Liver (tissue), 8 donors: ENCODE measurements at regions not wholly inside any gene's neighbourhood (a gene's known extent, or its start where the extent isn't known, plus 50 kb on each side); places are given as distances from the start of the nearest gene placed in this dataset.

Experiments
- DNase-seq: peaks from one replicate; pipeline ENCODE4 v3.0.0-alpha.2; 2017; ENCODE audit warnings: low spot score
- H3K27ac ChIP-seq, 2 donors: one replicate each; pipeline ENCODE4 v1.7.0; 2013; ENCODE audit warnings: inconsistent platforms in 2 of 2, low read length in 2 of 2, control low read depth in 1 of 2, low read depth in 1 of 2, mild to moderate bottlenecking in 1 of 2
- H3K27me3 ChIP-seq, 4 donors: one replicate each; pipeline versions ENCODE4 v1.6.1 to v1.7.0; 2013; ENCODE audit warnings: low read length in 3 of 4, inconsistent platforms in 1 of 4, mild to moderate bottlenecking in 1 of 4, moderate library complexity in 1 of 4; ENCODE audit not compliant: control insufficient read depth in 4 of 4, insufficient read depth in 4 of 4
- H3K36me3 ChIP-seq, 4 donors: one replicate each; pipeline versions ENCODE4 v1.6.1 to v1.7.0; 2013; ENCODE audit warnings: low read length in 3 of 4, mild to moderate bottlenecking in 3 of 4, low read depth in 1 of 4, moderate library complexity in 1 of 4; ENCODE audit not compliant: control insufficient read depth in 4 of 4, insufficient read depth in 3 of 4
- H3K4me1 ChIP-seq, 4 donors: one replicate each; pipeline versions ENCODE4 v1.6.1 to v1.7.0; 2013; ENCODE audit warnings: low read length in 3 of 4, mild to moderate bottlenecking in 3 of 4, moderate library complexity in 1 of 4; ENCODE audit not compliant: control insufficient read depth in 4 of 4, insufficient read depth in 4 of 4
- H3K4me3 ChIP-seq, 3 donors: one replicate each; pipeline versions ENCODE4 v1.6.1 to v1.7.0; 2013; ENCODE audit warnings: low read length in 3 of 3, control low read depth in 1 of 3, low read depth in 1 of 3, mild to moderate bottlenecking in 1 of 3
- H3K9ac ChIP-seq, 2 donors: one replicate each; pipeline ENCODE4 v1.7.0; 2013; ENCODE audit warnings: low read length in 2 of 2, mild to moderate bottlenecking in 2 of 2, moderate library complexity in 2 of 2, control low read depth in 1 of 2, low read depth in 1 of 2
- H3K9me3 ChIP-seq, 4 donors: one replicate each; pipeline versions ENCODE4 v1.6.1 to v1.7.0; 2013; ENCODE audit warnings: low read length in 3 of 4; ENCODE audit not compliant: control insufficient read depth in 4 of 4
- CTCF ChIP-seq: fragments of 150-350 bp; IDR thresholded peaks from 2 replicates; pipeline ENCODE4 v1.5.1; 2017; ENCODE audit warnings: improper control_type of control experiment, low read depth, low read length; ENCODE audit not compliant: missing input control
- EGR1 ChIP-seq, 2 donors: IDR thresholded peaks; 2 replicates each; pipeline ENCODE4 v1.6.1; 2016 to 2018; ENCODE audit warnings: antibody characterized with exemption in 2 of 2, low read depth in 2 of 2
- FOXA1 ChIP-seq: IDR thresholded peaks from 2 replicates; pipeline ENCODE4 v1.6.1; 2016; ENCODE audit warnings: antibody characterized with exemption
- FOXA2 ChIP-seq: IDR thresholded peaks from 2 replicates; pipeline ENCODE4 v1.6.1; 2016; ENCODE audit warnings: antibody characterized with exemption
- GABPA ChIP-seq, 2 donors: IDR thresholded peaks in 1 of 2; conservative IDR thresholded peaks in 1 of 2; 2 replicates each; pipeline ENCODE4 v1.6.1; 2016; ENCODE audit warnings: antibody characterized with exemption in 2 of 2, mild to moderate bottlenecking in 1 of 2, moderate library complexity in 1 of 2
- HNF4A ChIP-seq, 2 donors: conservative IDR thresholded peaks; 2 replicates each; pipeline ENCODE4 v1.6.1; 2016; ENCODE audit warnings: antibody characterized with exemption in 2 of 2, mild to moderate bottlenecking in 2 of 2
- HNF4G ChIP-seq: IDR thresholded peaks from 2 replicates; pipeline ENCODE4 v1.6.1; 2016; ENCODE audit warnings: antibody characterized with exemption
- JUND ChIP-seq, 2 donors: IDR thresholded peaks; 2 replicates each; pipeline ENCODE4 v1.6.1; 2016; ENCODE audit warnings: antibody characterized with exemption in 2 of 2
- NR2F2 ChIP-seq: IDR thresholded peaks from 2 replicates; pipeline ENCODE4 v1.6.1; 2016; ENCODE audit warnings: antibody characterized with exemption
- RAD21 ChIP-seq, 2 donors: IDR thresholded peaks; 2 replicates each; pipeline ENCODE4 v1.6.1; 2016; ENCODE audit warnings: antibody characterized with exemption in 2 of 2, mild to moderate bottlenecking in 2 of 2
- RXRA ChIP-seq, 2 donors: IDR thresholded peaks; 2 replicates each; pipeline ENCODE4 v1.6.1; 2017 to 2018; ENCODE audit warnings: antibody characterized with exemption in 2 of 2, mild to moderate bottlenecking in 1 of 2
- SP1 ChIP-seq: IDR thresholded peaks from 2 replicates; pipeline ENCODE4 v1.6.1; 2018; ENCODE audit warnings: antibody characterized with exemption, mild to moderate bottlenecking
- TAF1 ChIP-seq: conservative IDR thresholded peaks from 2 replicates; pipeline ENCODE4 v1.6.1; 2016; ENCODE audit warnings: antibody characterized with exemption, mild to moderate bottlenecking
- WGBS: extraction: QIAGEN DNeasy Blood & Tissue Kit; methylation state at CpG from one replicate; pipeline ENCODE4 v1.1.7; 2013; 5-methylcytosine and 5-hydroxymethylcytosine counted together
- TF ChIP-seq, protein P1 (sequence below): IDR thresholded peaks from 2 replicates; pipeline ENCODE4 v1.6.1; 2016; ENCODE audit warnings: antibody characterized with exemption, mild to moderate bottlenecking
- TF ChIP-seq, protein P2 (sequence below): IDR thresholded peaks from 2 replicates; pipeline ENCODE4 v1.6.1; 2016; ENCODE audit warnings: antibody characterized with exemption
- TF ChIP-seq, protein P3 (sequence below): IDR thresholded peaks from 2 replicates; pipeline ENCODE4 v1.6.1; 2016; ENCODE audit warnings: antibody characterized with exemption
- donor health status: healthy.
- donor health status: healthy.
- donor health status: healthy.
- donor health status: healthy.
- donor health status: healthy.

- H3K27ac ChIP-seq: no peak overlapping the region
- no peaks in the 10 kb centered on the region for H3K36me3 ChIP-seq
- WGBS: 57% methylated on average over 4 of the region's 4 CpGs
- H3K27me3 ChIP-seq: no peaks in the 10 kb centered on the region
- no peak for TF ChIP-seq JUND (IDR thresholded peaks at IDR 0.05)
- TF ChIP-seq RXRA (IDR thresholded peaks at IDR 0.05): no peak
- TF ChIP-seq HNF4G: no peak
- TF ChIP-seq, protein P1, sequence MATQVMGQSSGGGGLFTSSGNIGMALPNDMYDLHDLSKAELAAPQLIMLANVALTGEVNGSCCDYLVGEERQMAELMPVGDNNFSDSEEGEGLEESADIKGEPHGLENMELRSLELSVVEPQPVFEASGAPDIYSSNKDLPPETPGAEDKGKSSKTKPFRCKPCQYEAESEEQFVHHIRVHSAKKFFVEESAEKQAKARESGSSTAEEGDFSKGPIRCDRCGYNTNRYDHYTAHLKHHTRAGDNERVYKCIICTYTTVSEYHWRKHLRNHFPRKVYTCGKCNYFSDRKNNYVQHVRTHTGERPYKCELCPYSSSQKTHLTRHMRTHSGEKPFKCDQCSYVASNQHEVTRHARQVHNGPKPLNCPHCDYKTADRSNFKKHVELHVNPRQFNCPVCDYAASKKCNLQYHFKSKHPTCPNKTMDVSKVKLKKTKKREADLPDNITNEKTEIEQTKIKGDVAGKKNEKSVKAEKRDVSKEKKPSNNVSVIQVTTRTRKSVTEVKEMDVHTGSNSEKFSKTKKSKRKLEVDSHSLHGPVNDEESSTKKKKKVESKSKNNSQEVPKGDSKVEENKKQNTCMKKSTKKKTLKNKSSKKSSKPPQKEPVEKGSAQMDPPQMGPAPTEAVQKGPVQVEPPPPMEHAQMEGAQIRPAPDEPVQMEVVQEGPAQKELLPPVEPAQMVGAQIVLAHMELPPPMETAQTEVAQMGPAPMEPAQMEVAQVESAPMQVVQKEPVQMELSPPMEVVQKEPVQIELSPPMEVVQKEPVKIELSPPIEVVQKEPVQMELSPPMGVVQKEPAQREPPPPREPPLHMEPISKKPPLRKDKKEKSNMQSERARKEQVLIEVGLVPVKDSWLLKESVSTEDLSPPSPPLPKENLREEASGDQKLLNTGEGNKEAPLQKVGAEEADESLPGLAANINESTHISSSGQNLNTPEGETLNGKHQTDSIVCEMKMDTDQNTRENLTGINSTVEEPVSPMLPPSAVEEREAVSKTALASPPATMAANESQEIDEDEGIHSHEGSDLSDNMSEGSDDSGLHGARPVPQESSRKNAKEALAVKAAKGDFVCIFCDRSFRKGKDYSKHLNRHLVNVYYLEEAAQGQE: no peak
- no peak for TF ChIP-seq GABPA (IDR thresholded peaks at IDR 0.05 in 1 of 2, conservative IDR thresholded peaks at IDR 0.05 in 1 of 2)
- TF ChIP-seq FOXA2: no peak
- TF ChIP-seq EGR1 (IDR thresholded peaks at IDR 0.05; ENCODE audit: low read depth in 2 of 2): no peak
- no peak for TF ChIP-seq NR2F2
- no peak for TF ChIP-seq HNF4A (conservative IDR thresholded peaks at IDR 0.05)
- TF ChIP-seq TAF1: no peak
- TF ChIP-seq, protein P2, sequence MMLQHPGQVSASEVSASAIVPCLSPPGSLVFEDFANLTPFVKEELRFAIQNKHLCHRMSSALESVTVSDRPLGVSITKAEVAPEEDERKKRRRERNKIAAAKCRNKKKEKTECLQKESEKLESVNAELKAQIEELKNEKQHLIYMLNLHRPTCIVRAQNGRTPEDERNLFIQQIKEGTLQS: no peak
- no peak for DNase-seq
- no peak overlapping the region for H3K9ac ChIP-seq
- no peaks in the 10 kb centered on the region for H3K9me3 ChIP-seq
- H3K4me1 ChIP-seq: no peaks in the 10 kb centered on the region
- no peak overlapping the region for H3K4me3 ChIP-seq
These were observed 98.2 kb downstream of the SLC35B3 start for GRCh38 chr6:8337147-8337546.

GRCh38 chr6:8336406-8337057 is 98.8 kb downstream of the SLC35B3 start:
- 78% methylated on average over 11 of the region's 11 CpGs for WGBS
- DNase-seq: no peak
- H3K27me3 ChIP-seq: no peaks in the 10 kb centered on the region
- no peaks in the 10 kb centered on the region for H3K9me3 ChIP-seq
- H3K27ac ChIP-seq: no peak overlapping the region
- no peak overlapping the region for H3K4me3 ChIP-seq
- H3K4me1 ChIP-seq: no peaks in the 10 kb centered on the region
- no peaks in the 10 kb centered on the region for H3K36me3 ChIP-seq
- TF ChIP-seq JUND (IDR thresholded peaks at IDR 0.05): no peak
- no peak for TF ChIP-seq HNF4A (conservative IDR thresholded peaks at IDR 0.05)
- TF ChIP-seq, protein P3, sequence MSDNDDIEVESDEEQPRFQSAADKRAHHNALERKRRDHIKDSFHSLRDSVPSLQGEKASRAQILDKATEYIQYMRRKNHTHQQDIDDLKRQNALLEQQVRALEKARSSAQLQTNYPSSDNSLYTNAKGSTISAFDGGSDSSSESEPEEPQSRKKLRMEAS: no peak
- TF ChIP-seq FOXA2: no peak
- no peak for TF ChIP-seq TAF1
- H3K9ac ChIP-seq: no peak overlapping the region

GRCh38 chr6:8335896-8336295 is 99.4 kb downstream of the SLC35B3 start:
- H3K27ac ChIP-seq: no peak overlapping the region
- H3K9me3 ChIP-seq: no peaks in the 10 kb centered on the region
- H3K27me3 ChIP-seq: no peaks in the 10 kb centered on the region
- TF ChIP-seq HNF4G (no peak), HNF4A (conservative IDR thresholded peaks at IDR 0.05) (no peak), EGR1 (IDR thresholded peaks at IDR 0.05; ENCODE audit: low read depth in 2 of 2) (no peak), FOXA2 (no peak), NR2F2 (no peak), FOXA1 (no peak), JUND (IDR thresholded peaks at IDR 0.05) (no peak), RXRA (IDR thresholded peaks at IDR 0.05) (no peak), TAF1 (no peak), SP1 (no peak), CTCF (no peak), RAD21 (IDR thresholded peaks at IDR 0.05) (no peak)
- TF ChIP-seq, protein P3: no peak
- TF ChIP-seq, protein P1: no peak
- no peak overlapping the region for H3K9ac ChIP-seq
- no peak for DNase-seq
- WGBS: 94% methylated on average over 7 of the region's 7 CpGs
- no peaks in the 10 kb centered on the region for H3K36me3 ChIP-seq
- no peak overlapping the region for H3K4me3 ChIP-seq
- H3K4me1 ChIP-seq: no peaks in the 10 kb centered on the region
